ENCODE measurements at regions not wholly inside any gene's neighbourhood (a gene's known extent, or its start where the extent isn't known, plus 50 kb on each side); places are given as distances from the start of the nearest gene placed in this dataset.
A peak's percentile ranks its signal among the peaks of the same experiment; 100 is the strongest.
"Not testable (repeated sequence)": the region's sequence is repeated elsewhere in the genome, so short reads cannot be mapped to it uniquely, and the experiment has no call there.

GRCh38 chr10:123221418-123221817, 67.2 kb downstream of the BUB3 start:
- DNase-seq (ENCODE audit: low read depth in 3 of 3) = no peak

GRCh38 chr10:123222832-123223231, 68.6 kb downstream of the BUB3 start:
- DNase-seq (ENCODE audit: low read depth in 3 of 3) = no peak

DNA sequence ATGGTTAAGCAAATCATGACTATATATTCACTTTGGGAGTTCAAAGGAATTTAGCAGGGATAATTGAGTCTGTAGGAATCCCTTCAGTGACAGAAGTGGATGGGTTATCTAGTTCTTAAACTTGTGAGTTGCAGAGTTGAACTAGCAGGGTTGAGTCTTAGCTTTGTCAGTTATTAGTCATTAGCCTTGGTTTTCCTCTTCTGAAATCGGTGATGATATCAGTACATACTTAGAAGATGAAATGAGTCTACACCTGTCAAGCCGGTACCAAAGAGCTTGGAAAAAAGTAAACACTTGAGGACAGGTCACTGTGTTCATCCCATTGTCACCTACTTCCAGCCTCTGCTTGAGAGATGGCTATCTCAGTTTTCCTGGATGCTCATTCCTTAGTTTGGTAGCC, 73.5 kb downstream of the BUB3 start:
- no peak for DNase-seq (ENCODE audit: low read depth in 3 of 3)

DNA sequence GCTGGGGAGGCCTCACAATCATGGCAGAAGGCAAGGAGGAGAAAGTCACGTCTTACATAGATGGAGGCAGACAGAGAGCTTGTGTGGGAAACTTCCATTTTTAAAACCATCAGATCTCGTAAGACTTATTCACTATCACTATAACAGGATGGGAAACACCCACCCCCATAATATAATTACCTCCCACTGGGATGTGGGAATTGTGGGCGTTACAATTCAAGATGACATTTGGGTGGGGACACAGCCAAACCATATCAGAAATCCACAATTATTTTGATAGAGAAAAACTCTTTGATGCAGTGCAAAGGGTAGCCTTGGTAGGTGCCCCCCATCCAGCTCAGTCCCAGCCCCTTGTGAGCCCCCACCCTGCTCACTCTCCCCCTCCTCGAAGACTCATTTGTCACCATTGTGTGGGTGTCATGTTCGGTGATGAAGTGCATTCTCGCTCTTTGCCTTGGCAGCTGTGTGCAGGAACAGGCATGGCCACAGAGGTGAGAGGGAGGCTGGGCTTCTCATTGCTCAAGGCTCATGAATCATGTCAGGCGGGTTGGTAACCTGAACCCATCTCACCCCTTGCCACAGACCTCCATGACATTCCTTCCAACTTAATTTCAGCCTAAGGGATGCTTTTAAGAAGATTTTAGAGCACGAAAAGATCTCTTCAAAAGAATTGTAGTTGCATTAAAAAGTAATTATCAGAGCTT, 75.9 kb downstream of the BUB3 start:
- no peak for DNase-seq (ENCODE audit: low read depth in 3 of 3)

- not testable (repeated sequence) for DNase-seq (ENCODE audit: low read depth in 3 of 3)
These were observed 78.7 kb downstream of the BUB3 start for GRCh38 chr10:123232879-123233278.

- DNase-seq (ENCODE audit: low read depth in 3 of 3) = not testable (repeated sequence)
These were observed 80.8 kb downstream of the BUB3 start for GRCh38 chr10:123235014-123235413.

- no peak for DNase-seq (ENCODE audit: low read depth in 3 of 3)
These were observed 81.9 kb downstream of the BUB3 start for GRCh38 chr10:123236126-123236525.

DNA sequence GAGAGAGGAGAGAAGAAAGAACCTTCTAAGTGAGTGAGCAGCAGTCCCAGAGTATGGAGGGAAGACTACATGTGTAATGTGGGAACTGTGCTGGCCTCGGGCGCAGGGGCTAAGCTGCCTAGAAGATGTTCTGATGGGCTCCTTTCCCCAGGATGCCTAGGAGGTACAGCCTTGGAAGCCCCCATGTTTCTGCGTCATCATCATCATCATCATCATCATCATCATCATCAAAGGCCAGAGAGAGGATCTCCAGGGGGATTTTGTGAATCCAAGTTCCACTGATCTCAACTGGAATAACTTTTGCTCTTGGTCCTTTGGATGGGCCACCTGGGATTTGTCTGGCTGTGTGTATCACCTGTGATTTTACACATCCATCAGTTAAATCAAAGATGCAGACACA, 86.0 kb downstream of the BUB3 start:
- no peak for DNase-seq (ENCODE audit: low read depth in 3 of 3)

DNA sequence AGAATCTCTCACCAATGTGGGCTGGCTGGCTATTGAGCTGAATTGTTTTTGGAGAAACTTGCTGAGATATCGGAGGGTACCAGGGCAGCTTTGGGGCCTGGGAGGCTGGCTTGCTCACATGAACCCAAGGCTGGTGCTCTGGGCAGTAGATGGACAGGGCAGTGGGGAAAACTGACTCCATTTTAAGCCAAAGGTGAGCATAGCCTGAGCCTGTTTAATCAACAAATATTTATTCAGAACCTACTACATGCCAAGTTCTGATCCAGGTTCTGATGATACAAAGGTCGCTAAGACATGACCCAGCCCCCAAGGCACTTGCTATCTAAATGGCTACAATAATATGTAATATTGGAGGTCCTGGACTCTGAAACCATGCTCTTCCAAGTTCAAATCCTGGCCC, 86.6 kb downstream of the BUB3 start:
- DNase-seq (ENCODE audit: low read depth in 3 of 3) = no peak

- peak in 1 of 3 experiments; percentile 8 for DNase-seq (ENCODE audit: low read depth in 3 of 3)
These were observed 87.4 kb downstream of the BUB3 start for GRCh38 chr10:123241391-123242141.

DNA sequence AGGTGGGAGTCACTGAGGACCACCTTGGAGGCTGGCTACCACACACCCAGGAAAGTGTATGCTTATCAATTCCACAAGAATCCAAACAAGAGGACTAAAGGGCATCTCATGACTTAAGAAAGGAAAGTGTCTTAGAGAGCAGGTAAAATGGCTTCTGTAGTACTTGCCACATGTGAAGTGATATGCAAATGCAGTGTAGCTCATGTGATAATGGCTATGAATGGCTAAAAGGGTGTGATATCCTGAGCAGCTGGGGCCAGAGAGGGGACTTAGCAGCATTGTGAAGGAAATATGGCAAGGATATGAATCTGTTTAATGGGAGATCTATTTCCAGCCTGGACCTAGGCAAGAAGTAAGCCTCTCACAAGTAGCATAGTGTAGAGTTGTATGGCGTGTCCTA, 90.5 kb downstream of the BUB3 start:
- DNase-seq (ENCODE audit: low read depth in 3 of 3) = no peak

- DNase-seq (ENCODE audit: low read depth in 3 of 3) = no peak
These were observed 91.1 kb downstream of the BUB3 start for GRCh38 chr10:123245264-123245663.

- no peak for DNase-seq (ENCODE audit: low read depth in 3 of 3)
These were observed 95.7 kb downstream of the BUB3 start for GRCh38 chr10:123249894-123250293.

GRCh38 chr10:123250640-123251039, 96.4 kb downstream of the BUB3 start:
- DNase-seq (ENCODE audit: low read depth in 3 of 3) = no peak

DNA sequence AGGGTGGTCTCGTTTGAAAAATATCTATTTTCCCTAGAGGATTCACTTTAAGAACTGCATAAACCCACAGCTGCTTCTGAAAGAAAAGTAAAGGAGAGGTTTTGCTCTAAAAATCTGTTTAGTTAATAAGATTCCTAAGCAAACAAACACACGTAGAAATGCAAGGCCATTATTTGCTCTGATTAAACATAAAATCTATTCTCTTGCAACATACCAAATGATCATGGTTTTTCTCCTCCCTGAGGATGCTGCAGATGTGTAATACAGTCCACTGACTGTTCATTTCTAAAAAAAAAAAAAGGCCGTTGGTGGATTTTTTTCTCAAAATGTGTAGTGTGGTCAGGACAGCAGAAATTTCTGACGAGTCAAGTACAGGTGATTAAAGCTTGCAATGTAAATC, 98.6 kb downstream of the BUB3 start:
- no peak for DNase-seq (ENCODE audit: low read depth in 3 of 3)

- DNase-seq (ENCODE audit: low read depth in 3 of 3) = not testable (repeated sequence)
These were observed 100.1 kb downstream of the BUB3 start for GRCh38 chr10:123254343-123254742.

DNA sequence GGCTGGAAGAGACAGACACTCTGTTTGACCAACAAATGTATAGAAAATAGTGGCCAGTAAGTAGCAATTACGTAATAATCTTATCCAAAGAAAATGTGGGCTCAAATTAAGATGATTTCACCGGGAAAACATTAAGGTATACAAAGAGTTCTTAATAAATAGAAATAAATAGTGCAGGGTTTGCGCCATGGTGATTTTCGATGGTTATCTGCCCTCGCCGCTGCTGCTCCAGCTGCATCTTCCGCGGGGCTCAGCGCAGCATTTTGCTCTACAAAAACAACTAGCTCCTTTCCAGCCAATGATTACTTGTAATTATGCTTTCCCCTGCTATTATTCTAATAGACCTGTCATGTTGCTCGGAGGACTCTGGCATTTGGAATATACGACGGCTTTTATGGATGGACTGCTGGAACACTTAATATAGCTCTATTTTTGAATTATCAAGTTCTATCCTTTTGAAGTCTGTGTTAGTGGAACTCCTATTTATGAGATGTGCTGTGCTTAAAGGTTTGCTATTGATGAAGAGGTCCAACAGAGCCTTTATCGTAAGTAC, 103.8 kb downstream of the BUB3 start:
- DNase-seq (ENCODE audit: low read depth in 3 of 3) = no peak

DNA sequence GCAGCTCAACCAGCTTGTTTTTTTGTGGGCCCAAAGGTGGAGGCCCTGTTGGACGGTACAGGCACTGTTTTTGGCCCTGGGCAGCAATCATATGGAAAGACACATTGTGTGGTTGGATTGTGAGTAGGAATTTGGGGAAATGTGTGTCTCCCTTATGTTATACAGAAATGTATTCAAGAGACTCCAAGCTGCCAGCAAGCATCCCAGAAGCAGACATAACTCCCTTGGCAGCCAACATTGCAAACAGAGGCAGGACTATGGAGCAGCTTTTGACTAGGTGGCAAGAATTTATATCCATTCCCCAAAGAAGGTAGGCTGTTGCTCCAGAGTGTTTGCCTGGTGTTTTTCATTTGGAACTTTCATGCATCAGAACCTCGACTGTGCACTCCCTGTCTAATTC, 104.9 kb downstream of the BUB3 start:
- DNase-seq (ENCODE audit: low read depth in 3 of 3) = no peak

- no peak for DNase-seq (ENCODE audit: low read depth in 3 of 3)
These were observed 105.6 kb downstream of the BUB3 start for GRCh38 chr10:123259791-123260190.

DNA sequence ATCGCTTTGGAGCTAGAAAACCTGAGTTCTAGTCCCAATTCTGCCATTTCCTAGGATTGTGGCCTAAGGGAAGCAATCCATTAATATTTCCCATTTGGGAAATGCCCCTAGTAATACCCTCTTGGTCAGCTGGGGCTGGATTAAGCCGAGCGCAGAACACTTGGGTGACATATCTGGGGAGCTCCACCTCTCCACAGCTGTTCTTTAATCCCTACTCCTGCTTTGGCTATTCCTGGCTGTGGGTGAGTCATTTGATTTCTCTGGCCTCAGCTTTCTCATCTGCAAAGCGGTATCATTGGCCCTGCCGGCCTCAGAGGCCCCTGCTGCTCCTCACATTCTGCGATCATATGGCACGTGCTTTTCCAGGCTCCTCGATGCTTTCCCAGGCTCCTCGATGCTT, 108.3 kb downstream of the BUB3 start:
- DNase-seq (ENCODE audit: low read depth in 3 of 3) = no peak

GRCh38 chr10:123266971-123267370, 112.8 kb downstream of the BUB3 start:
- no peak for DNase-seq (ENCODE audit: low read depth in 3 of 3)

- DNase-seq (ENCODE audit: low read depth in 3 of 3) = no peak
These were observed 114.9 kb downstream of the BUB3 start for GRCh38 chr10:123269017-123269552.

DNA sequence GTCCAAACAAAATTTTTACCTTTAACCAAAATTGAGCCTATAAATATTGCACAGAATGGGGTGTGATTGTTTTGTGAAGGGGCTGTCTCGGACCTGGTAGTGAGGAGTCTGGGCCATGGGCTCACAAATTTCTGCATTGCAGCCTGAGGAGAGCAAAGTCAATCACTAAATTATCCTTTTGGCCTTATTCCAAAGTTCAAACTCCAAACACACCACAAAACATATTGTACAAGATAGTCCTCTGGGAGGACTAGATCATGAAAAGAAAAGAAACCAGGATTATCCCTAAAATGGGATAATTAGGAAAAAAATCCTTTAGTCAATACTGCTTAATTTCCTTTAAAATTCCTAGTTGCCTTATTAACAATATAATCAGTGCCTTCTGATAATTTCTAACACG, 115.5 kb downstream of the BUB3 start:
- DNase-seq (ENCODE audit: low read depth in 3 of 3) = no peak
